HG02884 (cell line): ENCODE measurements at regions not wholly inside any gene's neighbourhood (a gene's known extent, or its start where the extent isn't known, plus 50 kb on each side); places are given as distances from the start of the nearest gene placed in this dataset.

Experiments
- ATAC-seq: cut with Tn5 transposase; IDR thresholded peaks from one replicate; pipeline ENCODE4 v1.9.1; 2021; ENCODE audit warnings: mild to moderate bottlenecking, moderate library complexity; ENCODE audit not compliant: unreplicated experiment

DNA sequence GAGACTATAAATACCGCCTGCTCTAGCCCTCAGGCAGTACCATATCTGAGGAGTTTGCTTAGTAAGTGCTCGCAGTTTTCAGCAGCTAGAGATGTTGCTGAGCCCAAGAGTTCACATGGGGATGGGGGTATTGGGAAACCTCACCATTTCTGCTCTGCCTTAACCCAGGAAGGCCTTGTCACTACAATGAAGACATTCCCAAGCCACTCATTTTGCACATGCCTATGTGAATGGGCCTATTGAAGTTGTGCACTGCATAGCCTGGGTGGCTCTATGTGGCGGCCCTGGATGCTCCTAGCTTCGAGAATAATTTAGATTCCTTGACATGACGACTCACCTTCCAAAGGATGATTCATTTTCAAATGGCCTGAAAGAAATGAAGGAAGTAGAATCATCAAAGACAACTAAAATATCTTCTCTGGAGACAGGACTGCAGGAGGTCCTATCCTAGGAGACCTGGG, 163.4 kb downstream of the ADAMTS15 start:
- no peak for ATAC-seq

DNA sequence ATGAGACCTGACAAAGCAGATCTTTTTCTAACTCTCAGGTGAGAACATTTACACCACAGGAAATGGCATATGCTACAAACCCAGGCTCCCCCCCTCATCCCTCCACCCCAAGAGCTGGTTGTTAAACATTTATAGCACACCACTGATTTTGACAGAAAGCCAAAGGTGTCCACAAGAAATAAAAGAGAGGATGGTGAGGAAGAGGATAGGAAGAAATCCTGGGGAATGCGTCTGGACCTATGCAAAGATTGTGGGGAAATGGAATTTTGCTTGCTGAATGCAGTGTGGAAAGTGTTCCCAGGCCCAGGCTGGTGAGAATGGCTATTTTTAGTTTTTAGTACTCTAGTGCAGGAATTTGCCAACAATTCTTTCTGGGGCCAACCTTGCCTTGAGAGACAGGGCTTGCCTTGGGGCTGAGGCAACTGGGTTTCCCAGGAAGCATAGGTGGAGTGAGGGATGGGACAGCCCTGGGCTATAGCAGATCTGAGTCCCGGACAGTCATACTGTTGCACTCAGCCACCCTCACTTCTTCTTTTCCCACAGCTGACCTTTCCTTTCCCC, 163.9 kb downstream of the ADAMTS15 start:
- ATAC-seq, result no peak

DNA sequence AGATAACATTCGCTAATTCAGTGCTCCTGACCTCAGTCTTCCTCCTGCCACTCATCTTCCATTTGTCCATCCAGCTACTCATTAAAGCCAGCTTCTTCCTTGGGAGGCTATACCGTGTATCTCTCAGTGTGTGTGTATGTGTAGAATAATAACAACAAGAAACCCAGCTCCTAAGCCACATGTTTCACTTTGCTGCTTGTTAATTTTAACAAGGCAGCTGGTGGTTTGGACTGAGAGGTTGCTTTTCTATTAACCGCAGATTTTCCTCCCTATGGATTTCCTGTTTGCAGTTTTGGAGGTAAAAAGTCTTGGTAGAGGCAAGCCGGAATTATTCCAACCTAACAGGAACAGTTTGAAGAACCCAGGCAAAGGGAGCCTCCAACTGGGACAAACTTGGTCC, 165.0 kb downstream of the ADAMTS15 start:
- ATAC-seq, result no peak

DNA sequence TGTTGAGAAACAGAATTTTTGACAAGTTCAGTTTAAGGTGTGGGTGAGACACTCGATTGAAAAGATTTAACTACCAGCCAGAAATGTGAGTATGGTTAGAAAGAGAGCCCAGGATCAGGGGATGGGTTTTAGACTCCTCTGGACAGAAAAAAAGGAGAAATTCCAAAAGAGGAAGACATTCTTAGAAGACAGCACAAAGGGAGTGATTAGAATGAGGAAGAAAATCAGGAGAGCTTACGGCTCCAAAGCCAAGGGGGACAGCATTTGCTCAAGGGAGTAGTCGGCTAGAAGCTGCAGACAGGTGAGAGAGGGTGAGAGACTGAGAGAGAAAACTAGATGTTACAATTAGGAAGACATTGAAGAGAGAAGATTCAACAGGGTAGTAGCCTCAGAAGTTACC, 166.1 kb downstream of the ADAMTS15 start:
- no peak for ATAC-seq

DNA sequence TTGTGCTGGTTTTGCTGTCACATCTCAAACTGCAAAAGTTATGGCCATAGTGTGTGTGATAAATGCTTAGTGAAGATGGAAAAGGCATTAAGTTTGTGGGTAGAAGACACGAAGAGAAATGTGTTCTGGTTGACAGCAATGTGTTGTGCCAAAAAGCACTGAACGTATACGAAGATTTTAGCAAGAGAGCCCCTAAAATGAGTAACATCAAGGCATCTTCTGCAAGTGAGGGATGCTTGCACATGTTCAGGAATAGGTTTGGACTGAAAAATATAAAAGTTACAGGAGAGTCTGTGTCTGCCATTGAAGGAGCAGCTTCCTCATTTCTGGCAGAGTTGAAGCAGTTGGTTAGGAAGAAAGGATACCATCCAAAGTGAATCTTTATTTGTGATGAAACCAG, 167.1 kb downstream of the ADAMTS15 start:
- ATAC-seq, result no peak

DNA sequence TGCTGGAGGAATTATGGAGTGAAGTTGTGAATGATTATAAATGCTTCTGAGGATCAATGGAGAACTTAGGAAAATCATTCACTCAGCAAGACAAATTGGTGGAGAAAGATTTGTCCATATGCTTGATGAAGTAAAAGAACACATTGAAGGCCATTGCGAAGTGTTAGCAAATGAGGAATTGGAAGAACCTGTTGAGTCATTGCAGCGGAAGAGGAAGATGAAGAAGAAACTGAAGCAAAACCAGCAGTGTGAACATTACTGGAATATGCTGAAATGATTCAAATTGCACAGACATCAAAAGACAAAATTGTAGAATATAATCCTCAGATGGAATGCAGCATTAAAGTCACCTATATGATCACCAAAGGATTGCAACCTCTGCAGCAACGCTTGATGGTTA, 168.1 kb downstream of the ADAMTS15 start:
- ATAC-seq, result no peak

DNA sequence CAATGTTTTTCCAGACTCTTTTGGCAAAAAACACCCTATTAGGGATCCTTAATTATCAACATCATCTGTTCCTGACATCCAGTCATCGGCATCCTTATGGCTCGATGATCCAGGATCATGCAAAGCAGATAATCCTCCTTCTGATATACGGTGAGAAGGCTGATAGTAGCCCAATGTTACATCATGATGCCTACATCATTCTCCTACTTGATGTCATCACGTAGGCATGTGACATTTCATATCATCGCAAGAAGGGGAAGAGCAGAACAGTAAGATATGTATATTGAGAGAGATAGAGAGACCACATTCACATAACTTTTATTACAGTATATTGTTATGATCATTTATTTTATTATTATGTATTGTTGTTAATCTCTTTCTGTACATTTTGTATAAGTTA, 168.6 kb downstream of the ADAMTS15 start:
- ATAC-seq, result no peak

DNA sequence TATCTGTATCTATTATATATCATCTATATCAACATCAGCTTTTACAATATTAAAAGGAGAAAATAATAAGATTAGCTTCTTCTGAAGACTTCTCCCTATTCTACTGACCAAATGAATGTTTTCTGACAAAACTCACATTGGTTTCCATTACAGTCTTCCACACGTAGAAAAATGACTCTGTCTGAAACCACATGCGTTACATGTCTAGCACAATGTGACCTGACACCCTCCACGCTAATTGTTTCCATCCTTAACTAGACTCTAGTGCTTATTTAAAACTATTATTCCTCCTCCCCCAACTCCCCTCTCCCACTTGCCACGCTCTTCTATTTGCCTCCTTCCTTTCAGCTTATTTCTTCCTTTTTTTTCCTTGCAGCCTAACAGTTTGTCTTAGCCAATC, 172.1 kb downstream of the ADAMTS15 start:
- no peak for ATAC-seq

DNA sequence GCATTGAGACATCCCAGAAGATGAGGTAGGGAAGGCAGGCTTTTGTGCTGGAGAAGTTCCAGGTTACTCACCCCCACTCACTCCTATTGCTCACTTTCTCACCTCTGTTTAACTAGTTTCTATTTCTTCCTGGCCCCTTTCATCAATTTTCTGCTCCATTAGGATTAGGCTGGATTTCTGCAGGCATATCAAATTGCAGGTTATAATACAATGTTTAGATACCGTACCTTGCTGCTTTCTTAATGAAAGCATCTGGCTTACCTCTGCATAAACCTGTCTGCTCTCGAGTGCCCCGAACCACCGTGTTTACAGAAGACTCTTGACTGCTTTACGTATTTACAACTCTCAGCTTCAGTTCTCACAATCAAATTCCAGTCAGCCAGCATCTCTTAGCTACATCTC, 173.7 kb downstream of the ADAMTS15 start:
- ATAC-seq, result no peak

DNA sequence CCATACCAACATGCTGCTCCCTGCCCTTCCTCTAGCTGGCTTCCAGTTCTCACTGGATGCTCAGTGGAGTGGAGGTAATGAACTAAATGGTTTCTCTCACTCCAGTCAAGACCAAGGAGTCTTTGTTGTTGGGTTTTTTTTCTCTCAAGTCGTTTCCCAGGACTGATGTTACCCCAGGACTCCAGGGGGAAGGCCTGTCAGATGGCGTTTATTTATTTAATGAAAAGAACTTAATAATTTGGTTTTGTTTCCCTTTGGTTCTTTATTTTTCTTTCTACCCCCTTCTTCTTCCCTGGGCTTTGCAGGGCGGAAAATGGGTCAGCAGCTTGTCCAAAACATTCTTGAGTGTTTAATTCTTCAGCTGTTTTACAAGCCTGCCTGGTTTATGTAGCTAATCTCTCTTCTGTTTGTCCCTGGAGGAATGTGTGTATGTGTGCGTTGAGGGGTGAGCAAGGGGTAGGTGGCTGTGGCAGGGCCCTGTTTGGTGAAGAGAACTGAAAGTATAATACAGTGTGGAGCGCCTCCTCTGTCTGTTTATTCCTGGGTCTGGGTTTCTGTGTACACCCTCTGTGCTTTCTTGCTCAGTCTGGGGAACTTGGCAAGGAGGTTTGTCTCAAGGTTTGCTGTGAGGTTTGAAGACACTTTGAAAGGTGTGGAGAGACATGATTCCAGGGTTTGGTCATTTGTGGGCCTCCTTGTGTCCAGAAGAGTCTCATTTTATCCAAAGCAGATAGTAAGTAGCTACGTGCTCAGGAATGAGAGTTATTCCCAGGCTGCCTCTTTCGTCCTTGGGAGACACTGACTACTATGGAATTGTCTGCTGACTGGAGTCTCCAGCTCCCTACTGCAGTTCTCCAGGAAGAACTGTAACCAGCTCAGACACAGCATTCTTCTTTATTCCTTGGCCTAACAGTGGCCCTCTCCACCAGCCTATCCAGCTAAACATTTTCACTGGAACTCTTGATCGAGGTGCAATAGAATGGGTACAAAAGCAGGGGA, 175.5 kb downstream of the ADAMTS15 start:
- no peak for ATAC-seq

DNA sequence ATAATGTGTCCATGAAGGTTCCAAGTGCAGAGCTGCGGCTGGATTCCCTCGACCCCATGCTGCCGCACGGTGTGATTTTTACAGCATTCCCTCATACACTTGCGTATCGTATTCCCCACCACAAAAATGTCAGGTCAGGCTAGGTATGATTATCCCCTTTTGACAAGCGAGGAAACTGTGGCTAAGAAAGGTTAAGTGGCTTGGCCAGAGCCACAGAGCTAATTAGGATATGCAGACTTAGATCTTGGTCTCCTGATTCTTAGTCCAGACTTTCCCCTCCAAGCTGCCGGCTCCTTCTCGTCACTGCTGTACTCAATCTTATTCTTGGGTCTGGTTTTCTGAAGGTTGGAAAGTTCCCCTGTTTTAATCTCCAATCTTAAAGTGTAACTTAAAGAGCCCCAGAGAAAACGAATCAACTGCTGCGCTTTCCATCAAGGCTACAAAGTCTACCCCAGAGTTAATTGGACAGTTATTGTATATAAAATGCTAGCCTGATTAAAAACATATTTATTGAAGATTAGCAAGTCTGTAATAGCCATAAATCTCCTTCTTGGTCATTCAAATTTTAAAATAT, 176.6 kb downstream of the ADAMTS15 start:
- ATAC-seq, result no peak

DNA sequence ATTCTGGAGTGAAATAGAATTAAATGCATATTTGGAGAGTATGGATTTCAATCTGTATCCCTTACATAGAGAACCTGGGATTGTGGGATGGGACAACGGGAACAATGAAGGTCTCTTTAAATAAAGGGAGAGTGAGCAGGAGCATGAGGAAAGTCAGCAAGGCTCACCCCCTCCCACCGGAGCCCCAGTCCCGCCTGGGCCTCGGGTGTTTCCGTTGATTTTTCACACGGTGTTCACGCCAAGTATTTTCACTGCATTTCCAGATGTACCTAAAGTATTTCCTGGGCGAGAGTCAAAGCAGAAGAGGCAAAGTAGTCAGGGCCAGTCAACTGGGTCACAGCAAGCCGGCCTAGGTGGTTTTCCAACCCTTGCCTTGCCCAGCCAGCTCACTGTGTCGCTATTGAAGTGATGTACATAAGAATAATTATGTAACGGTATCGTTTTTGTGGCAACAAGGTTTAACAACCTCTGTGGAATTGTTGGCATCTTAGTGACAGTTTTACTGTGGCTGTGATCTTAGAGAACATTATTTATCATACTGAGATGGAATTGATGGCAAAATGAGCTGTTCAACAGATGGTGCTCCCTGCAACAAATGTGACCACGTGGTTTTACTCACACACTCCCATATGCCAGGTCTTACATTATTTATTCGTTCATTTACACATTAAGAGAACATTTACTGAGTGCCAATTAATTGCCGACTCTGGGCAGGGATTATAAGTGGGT, 177.3 kb downstream of the ADAMTS15 start:
- no peak for ATAC-seq

DNA sequence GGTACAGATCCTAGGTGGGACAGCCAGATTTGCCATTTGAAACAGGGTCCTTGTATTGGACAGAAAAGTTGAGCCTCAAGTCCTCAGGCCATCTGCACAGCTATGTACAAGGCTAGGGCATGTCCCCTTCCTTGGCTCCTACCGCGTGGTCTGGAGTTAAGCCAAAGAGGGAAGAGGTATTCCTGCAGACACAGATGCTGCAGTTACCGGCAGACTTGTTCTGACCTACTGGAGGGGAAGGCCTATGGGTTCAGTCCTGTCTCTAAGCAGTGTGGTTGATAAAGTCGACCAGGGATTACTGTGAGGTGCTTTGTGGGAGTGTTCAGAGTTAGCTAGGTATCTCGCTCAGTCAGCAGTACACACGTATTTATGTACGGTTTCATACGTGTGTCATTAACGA, 180.6 kb downstream of the ADAMTS15 start:
- no peak for ATAC-seq

DNA sequence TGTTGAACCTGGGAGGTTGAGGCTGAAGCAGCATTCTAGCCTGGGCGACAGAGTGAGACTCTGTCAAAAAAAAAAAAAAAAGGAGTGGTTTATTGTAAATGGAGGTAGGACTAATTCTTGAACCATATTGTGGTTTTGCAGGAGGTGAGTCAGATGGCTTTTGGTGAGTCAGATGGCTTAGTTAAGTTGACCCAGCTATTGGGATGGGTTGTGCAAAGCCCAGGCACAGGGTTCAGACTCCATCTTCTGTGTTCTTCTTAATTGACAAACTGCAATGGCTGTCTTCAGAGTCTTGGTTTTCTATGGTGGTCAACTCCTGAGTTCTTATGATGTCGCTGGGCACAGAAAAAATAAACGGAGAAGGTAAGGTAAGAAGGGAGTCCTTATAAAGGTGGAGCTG, 182.7 kb downstream of the ADAMTS15 start:
- ATAC-seq, result no peak

DNA sequence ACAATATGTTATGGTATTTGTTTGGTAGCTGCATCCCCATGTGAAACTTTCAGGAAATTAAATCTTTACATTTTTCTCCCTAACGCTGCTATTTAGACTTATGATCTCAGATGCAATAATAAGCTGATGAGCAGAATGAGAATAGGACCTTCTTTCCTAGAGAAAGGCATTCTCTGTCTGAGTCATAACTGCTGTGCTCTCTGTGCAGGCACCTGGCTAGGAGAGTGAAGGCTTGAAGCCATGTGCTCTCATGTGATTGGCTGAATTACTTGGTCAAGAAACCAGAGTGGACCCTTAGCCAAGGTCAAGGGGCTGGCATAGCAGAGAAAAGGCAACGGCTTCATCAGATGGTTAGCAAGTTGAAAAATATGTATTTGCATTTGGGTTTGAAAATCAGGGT, 185.0 kb downstream of the ADAMTS15 start:
- ATAC-seq, result no peak

DNA sequence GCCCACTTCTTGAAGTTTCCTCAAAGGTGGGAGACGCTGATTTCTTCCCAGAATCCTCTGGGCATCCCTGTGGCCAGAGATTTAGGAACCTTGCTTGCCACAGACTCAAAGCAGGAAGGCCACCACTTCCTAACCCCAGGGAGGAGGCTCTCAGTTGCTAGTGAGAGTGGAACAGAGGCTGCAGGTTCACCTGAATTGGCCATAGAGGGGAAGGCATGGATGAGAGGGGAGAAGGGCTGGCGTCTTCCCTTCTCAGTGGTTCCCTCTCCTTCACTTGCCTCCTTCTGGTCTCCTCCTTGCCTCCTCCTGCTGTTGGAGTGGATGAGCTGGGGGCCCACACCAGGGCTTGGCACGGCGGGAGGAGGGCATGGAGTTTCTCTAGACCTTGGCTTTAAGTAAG, 185.7 kb downstream of the ADAMTS15 start:
- ATAC-seq, result no peak

DNA sequence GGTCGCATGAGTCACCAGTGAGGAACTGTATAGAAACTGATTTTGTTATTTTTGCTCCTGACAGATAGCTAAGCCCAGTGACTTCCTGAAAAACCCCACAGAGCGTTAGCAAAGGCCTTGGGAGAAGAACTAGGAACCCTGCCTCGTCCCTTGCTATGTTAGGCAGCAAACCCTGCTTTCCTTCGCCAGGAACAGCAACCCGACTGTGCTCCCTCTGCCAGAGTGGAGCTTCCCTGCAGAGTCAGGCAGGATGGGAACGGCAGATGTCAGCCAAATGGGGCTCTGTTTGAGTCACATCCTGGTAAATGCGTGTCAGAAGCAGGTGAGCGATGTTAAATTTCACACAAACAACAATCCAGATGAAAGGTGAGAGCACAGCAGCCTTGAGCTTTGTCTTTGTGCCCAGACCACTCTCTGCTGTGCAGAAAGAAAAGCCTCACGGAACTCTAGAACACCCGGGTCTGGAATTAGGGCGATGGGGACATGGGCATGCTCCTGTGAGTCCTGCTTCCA, 186.6 kb downstream of the ADAMTS15 start:
- no peak for ATAC-seq

DNA sequence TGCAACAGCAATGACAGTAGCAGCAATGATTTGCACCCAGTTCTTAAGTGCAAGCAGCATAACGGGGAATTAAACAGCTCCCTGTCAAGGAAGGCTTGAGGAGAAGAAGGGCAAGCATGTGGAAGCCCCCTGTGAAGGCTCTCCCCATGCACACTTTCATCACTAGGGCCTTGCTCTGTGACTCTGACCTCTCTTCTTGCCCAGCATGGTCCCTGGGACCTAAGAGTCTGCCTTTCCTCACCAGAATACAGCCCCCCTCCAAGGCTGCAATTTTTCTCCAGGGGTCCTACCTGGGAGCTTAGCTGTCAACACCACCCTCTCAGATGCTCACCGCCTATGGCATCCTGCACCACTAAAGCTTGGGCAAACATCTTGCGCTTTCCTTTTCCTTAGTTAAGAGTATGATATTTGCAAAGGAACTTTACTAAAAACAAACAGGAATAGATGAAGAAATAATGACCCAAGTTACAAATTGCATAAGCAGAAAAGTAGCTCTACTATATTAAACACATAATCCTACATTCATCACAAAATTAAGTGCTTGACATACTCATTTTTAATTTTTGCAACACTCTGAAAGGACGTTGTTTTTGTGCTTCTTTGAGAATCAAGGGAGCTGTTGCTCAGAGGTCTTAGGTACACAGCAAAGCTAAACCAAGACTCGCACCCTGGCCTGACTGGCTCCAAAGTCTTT, 187.6 kb downstream of the ADAMTS15 start:
- ATAC-seq, result no peak

DNA sequence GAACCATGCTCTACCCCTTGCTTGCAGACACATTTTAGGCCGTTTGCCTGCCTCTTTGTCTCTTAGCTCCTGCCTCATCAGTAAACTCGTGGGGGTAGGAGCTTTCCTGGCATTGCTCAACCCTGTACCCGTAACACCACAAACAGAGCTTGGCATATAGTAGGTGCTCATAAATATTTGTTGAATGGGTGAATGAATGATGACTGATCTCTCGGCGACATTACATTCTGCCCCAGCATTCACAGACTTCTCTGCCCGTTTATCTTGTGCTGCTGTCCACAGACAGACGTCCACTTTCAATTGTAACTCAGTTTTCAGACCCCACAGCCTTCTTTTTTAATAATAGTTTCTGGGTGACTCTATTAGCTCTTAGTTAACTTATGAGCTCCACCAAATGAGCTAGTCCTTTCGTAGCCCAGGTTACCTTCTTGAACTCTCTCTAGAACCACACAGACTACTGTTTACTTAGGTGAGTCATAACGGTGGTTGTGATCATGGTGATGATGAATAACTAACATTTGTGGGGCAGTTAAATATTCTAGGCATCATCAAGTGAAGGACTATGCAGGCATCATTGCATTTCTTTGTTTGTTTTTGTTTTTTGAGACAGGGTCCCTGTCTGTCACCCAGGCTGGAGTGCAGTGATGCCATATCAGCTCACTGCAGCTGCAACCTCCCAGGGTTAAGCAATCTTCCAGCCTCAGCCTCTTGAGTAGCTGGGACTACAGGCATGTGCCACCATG, 188.4 kb downstream of the ADAMTS15 start:
- no peak for ATAC-seq

DNA sequence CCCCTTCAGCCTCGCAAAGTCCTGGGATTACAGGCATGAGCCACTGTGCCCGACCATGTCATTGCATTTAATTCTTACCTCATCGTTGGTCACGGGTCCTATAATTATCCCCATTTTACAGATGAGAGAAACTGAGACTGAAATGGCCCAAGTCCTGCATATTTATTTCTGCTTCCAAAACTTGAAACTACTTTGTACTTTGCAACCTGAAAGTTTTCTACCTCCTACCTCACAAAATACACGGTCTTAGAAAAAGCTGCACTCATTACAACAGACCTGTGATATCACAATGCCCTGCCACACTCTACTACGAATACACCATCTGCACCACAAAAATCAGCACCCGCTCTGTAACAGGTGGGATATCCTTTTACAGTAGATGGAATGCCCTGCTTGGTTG, 189.1 kb downstream of the ADAMTS15 start:
- ATAC-seq, result no peak
